ENCODE measurements at regions not wholly inside any gene's neighbourhood (a gene's known extent, or its start where the extent isn't known, plus 50 kb on each side); places are given as distances from the start of the nearest gene placed in this dataset.

DNA sequence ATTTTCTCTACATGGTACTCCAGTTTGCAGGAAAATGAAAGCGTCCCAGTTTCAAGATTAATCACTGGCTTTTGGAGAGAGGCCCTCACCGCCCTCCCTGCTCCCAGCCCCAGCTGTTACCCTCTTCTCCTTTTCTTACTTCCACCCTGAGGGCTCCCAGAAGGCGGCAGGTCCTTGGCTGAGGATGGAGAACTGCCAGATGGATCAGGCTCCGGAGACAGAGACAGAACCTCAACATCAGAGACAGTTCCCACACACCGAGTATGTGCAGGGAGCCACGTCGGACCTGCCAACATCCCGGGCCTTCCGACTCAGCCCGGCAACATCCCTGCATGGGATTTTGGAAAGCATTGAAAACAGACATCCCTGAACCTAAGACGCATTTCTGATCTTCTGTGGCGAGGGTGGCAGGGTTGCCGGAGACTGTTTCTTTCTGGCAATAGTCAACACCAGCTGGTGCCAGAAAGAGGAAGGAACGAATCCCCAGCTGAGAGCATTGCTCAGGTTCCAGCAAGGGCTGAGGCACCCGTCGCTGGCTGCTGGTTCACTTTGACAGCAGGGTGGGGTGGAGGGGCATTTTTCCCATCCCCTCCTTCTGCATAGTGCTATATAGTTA, 467.1 kb downstream of the MIAT start:
- DNase-seq (ENCODE audit: low read depth), result no peak

DNA sequence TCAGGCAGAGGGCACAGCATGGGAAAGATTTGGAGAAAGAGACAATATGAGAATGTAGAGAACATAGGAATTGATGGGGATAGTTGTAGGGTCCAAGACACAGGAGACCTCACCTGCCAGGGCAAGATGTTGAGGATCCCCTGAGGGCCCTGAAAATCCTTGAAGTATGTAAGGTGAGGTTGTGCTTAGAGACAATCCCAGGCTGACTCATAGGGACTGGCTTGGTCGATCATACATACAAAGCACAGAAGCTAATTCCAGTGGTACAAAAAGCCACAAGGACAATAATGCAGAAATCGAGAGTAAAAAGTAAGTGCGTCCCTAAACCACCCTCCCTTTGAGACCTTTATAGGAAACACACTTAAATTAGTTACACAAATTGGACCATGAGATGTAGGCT, 468.2 kb downstream of the MIAT start:
- Histone ChIP-seq H3K27me3 (ENCODE audit: control insufficient read depth, insufficient read depth, low read length) (no peaks in the 10 kb centered on the region), H3K4me3 (ENCODE audit: low read depth, low read length) (no peak overlapping the region), H3K36me3 (ENCODE audit: control insufficient read depth, insufficient read depth, low read length) (no peaks in the 10 kb centered on the region)
- DNase-seq (ENCODE audit: low read depth), result no peak
- TF ChIP-seq, protein P1, sequence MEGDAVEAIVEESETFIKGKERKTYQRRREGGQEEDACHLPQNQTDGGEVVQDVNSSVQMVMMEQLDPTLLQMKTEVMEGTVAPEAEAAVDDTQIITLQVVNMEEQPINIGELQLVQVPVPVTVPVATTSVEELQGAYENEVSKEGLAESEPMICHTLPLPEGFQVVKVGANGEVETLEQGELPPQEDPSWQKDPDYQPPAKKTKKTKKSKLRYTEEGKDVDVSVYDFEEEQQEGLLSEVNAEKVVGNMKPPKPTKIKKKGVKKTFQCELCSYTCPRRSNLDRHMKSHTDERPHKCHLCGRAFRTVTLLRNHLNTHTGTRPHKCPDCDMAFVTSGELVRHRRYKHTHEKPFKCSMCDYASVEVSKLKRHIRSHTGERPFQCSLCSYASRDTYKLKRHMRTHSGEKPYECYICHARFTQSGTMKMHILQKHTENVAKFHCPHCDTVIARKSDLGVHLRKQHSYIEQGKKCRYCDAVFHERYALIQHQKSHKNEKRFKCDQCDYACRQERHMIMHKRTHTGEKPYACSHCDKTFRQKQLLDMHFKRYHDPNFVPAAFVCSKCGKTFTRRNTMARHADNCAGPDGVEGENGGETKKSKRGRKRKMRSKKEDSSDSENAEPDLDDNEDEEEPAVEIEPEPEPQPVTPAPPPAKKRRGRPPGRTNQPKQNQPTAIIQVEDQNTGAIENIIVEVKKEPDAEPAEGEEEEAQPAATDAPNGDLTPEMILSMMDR (IDR thresholded peaks at IDR 0.05; ENCODE audit: insufficient read depth, low read length, poor library complexity, severe bottlenecking), result no peak

More for the DNA sequence above, 467.1 kb downstream of the MIAT start:
- no peaks in the 10 kb centered on the region for H3K36me3 ChIP-seq (ENCODE audit: control insufficient read depth, insufficient read depth, low read length)
- H3K27me3 ChIP-seq (ENCODE audit: control insufficient read depth, insufficient read depth, low read length), result no peaks in the 10 kb centered on the region
- H3K4me3 ChIP-seq (ENCODE audit: low read depth, low read length), result no peak overlapping the region
- TF ChIP-seq, protein P1 (IDR thresholded peaks at IDR 0.05; ENCODE audit: insufficient read depth, low read length, poor library complexity, severe bottlenecking), result no peak

DNA sequence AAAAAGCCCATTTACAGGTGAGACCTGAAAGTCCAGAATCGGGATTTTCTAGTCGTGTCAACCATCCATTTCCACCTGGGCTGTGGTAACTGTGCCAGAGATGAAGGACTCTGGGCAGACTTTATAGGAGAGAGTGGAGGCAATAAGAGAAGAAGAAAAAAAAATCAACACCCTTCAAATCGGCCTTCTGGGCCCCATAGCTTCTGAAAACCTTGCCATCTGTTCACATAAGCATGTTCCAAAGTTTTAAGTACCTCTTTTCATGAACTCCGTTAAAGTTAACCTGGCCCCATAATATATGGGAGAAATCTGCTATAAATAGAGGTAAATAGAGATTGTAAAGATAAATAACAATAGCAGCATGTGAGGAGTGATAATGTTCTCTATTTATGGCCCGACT, 470.5 kb downstream of the MIAT start:
- H3K27me3 ChIP-seq (ENCODE audit: control insufficient read depth, insufficient read depth, low read length), result no peaks in the 10 kb centered on the region
- no peaks in the 10 kb centered on the region for H3K36me3 ChIP-seq (ENCODE audit: control insufficient read depth, insufficient read depth, low read length)
- DNase-seq (ENCODE audit: low read depth), result no peak
- H3K4me3 ChIP-seq (ENCODE audit: low read depth, low read length), result no peak overlapping the region
- TF ChIP-seq, protein P1 (IDR thresholded peaks at IDR 0.05; ENCODE audit: insufficient read depth, low read length, poor library complexity, severe bottlenecking), result no peak

DNA sequence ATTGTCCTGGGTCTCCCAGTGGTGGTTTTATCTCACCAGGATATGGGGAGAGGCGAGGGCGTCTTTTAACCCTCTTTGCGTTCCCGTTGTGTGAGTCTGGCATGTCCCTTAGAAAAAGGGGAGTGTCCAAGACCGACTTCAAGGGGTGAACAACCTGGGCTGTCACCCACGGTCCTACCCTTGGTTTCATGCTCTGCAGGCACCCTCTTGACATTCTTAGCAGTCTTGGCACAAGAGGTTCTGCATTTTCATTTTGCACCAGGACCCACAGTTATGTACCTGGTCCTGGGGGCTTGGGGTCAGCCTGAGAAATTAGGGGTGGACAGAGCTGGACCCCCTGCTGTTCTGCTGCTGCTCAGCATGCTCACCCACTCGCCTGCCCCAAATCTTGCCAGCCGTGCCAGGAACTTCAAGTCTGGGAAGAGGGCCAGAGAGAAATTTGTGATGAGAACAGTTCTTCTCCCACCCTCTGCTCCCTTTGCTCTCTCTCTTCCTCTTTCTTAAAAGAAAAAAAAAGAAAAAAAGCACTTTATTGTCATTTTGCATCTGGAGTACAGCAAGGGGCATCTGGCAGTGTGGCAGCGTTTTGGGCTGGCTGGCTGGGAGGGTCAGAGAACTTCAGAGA, 471.2 kb downstream of the MIAT start:
- TF ChIP-seq, protein P1 (IDR thresholded peaks at IDR 0.05; ENCODE audit: insufficient read depth, low read length, poor library complexity, severe bottlenecking), result no peak
- no peaks in the 10 kb centered on the region for H3K27me3 ChIP-seq (ENCODE audit: control insufficient read depth, insufficient read depth, low read length)
- no peaks in the 10 kb centered on the region for H3K36me3 ChIP-seq (ENCODE audit: control insufficient read depth, insufficient read depth, low read length)
- H3K4me3 ChIP-seq (ENCODE audit: low read depth, low read length), result no peak overlapping the region
- DNase-seq (ENCODE audit: low read depth), result no peak

DNA sequence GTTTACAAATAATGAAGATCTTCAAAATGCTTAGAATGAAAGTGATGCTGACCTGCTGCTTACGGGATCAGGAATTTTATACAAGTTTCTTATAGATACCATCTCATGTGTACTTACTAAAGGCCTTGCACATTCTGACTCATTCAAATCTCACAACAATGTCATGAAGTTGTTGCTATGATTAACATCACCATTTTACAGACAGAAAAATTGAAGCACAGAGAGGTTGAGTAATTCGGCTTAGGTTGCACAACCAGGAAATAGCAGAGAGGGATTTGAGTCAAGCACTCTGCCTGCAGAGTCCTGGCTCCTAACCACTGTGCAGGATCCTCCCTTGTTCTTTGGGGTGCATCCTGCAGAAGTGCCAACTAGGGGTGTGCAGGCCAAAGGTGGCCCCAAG, 471.9 kb downstream of the MIAT start:
- no peak for DNase-seq (ENCODE audit: low read depth)
- Histone ChIP-seq H3K36me3 (ENCODE audit: control insufficient read depth, insufficient read depth, low read length) (no peaks in the 10 kb centered on the region), H3K4me3 (ENCODE audit: low read depth, low read length) (no peak overlapping the region), H3K27me3 (ENCODE audit: control insufficient read depth, insufficient read depth, low read length) (no peaks in the 10 kb centered on the region)
- TF ChIP-seq, protein P1 (IDR thresholded peaks at IDR 0.05; ENCODE audit: insufficient read depth, low read length, poor library complexity, severe bottlenecking), result no peak

DNA sequence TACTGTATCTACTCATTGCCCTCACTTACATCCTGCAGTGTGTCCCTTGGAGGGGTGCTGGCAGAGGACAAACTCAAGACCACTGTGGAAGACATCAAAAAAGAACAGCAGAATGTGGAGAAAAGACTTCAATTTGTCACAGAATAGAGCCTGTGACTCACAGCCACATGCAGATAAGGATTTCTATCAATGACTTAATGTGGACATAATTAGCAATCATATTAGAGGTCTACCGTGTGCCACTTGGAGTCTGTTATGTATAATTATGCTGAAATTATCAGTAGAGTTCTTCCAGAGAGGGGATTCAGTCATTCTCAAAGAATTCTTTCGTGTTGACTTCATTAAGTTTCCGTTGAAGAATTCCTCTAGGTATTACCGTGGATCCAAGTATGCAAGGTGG, 473.5 kb downstream of the MIAT start:
- Histone ChIP-seq H3K36me3 (ENCODE audit: control insufficient read depth, insufficient read depth, low read length) (no peaks in the 10 kb centered on the region), H3K4me3 (ENCODE audit: low read depth, low read length) (no peak overlapping the region), H3K27me3 (ENCODE audit: control insufficient read depth, insufficient read depth, low read length) (no peaks in the 10 kb centered on the region)
- DNase-seq (ENCODE audit: low read depth), result no peak
- TF ChIP-seq, protein P1 (IDR thresholded peaks at IDR 0.05; ENCODE audit: insufficient read depth, low read length, poor library complexity, severe bottlenecking), result no peak

Measured in kidney epithelial cell (primary cell).